DND-41 (cell line): ENCODE measurements at regions not wholly inside any gene's neighbourhood (a gene's known extent, or its start where the extent isn't known, plus 50 kb on each side); places are given as distances from the start of the nearest gene placed in this dataset.

ENCODE experiments used
- ATAC-seq: fragments of 200-7000 bp; cut with Tn5 transposase; 3 replicates; pipeline ENCODE4 v1.9.1; 2021; ENCODE audit warnings: low read depth; ENCODE audit not compliant: insufficient read depth
- DNase-seq: peaks from one replicate; pipeline ENCODE4 v3.0.0-alpha.2; 2020
- H2AFZ ChIP-seq: 2 replicates; pipeline ENCODE4 v1.6.0; 2012; ENCODE audit warnings: low read depth, low read length
- H3K27ac ChIP-seq: 2 replicates; pipeline ENCODE4 v1.5.1; 2012; ENCODE audit warnings: low read length, inconsistent platforms
- H3K27me3 ChIP-seq: fragments of 200-600 bp; sonication (generic); 2 replicates; pipeline ENCODE4 v1.6.0; 2012; ENCODE audit warnings: low read length, mild to moderate bottlenecking, inconsistent platforms; ENCODE audit not compliant: insufficient read depth, poor library complexity
- H3K36me3 ChIP-seq: 2 replicates; pipeline ENCODE4 v1.5.1; 2012; ENCODE audit warnings: low read length, inconsistent platforms; ENCODE audit not compliant: insufficient read depth
- H3K4me1 ChIP-seq: 2 replicates; pipeline ENCODE4 v1.5.1; 2012; ENCODE audit warnings: mild to moderate bottlenecking, low read length; ENCODE audit not compliant: insufficient read depth
- H3K4me2 ChIP-seq: 2 replicates; pipeline ENCODE4 v1.6.0; 2012; ENCODE audit warnings: mild to moderate bottlenecking, moderate library complexity, low read length, inconsistent platforms; ENCODE audit not compliant: insufficient read depth
- H3K4me3 ChIP-seq, 2 experiments: fragments of 200-600 bp in 1 of 2; shearing (Covaris generic) in 1 of 2; 2 replicates each; pipeline ENCODE4 v1.5.1; 2012 to 2016; ENCODE audit warnings: inconsistent platforms in 2 of 2, low read length in 2 of 2, mild to moderate bottlenecking in 2 of 2, low read depth in 1 of 2, moderate library complexity in 1 of 2
- H3K79me2 ChIP-seq: 2 replicates; pipeline ENCODE4 v1.6.0; 2012; ENCODE audit warnings: low read length, inconsistent platforms; ENCODE audit not compliant: insufficient read depth
- H3K9ac ChIP-seq: 2 replicates; pipeline ENCODE4 v1.6.0; 2012; ENCODE audit warnings: low read depth, mild to moderate bottlenecking, inconsistent platforms, low read length, moderate library complexity
- H3K9me3 ChIP-seq: 2 replicates; pipeline ENCODE4 v1.5.1; 2012; ENCODE audit warnings: low read length, moderate library complexity, mild to moderate bottlenecking, inconsistent platforms; ENCODE audit not compliant: insufficient read depth, severe bottlenecking
- H4K20me1 ChIP-seq: 2 replicates; pipeline ENCODE4 v1.6.0; 2012; ENCODE audit warnings: low read length; ENCODE audit not compliant: insufficient read depth
- CTCF ChIP-seq: IDR thresholded peaks from 2 replicates; pipeline ENCODE4 v1.5.1; 2012; ENCODE audit warnings: borderline replicate concordance, low read length, moderate library complexity, mild to moderate bottlenecking; ENCODE audit not compliant: poor library complexity, severe bottlenecking; ENCODE audit errors: extremely low read depth
- EZH2 ChIP-seq: IDR thresholded peaks from 3 replicates; pipeline ENCODE4 v1.6.1; 2012; ENCODE audit warnings: borderline replicate concordance, low read depth, mild to moderate bottlenecking, moderate library complexity, low read length, inconsistent platforms; ENCODE audit not compliant: severe bottlenecking

DNA sequence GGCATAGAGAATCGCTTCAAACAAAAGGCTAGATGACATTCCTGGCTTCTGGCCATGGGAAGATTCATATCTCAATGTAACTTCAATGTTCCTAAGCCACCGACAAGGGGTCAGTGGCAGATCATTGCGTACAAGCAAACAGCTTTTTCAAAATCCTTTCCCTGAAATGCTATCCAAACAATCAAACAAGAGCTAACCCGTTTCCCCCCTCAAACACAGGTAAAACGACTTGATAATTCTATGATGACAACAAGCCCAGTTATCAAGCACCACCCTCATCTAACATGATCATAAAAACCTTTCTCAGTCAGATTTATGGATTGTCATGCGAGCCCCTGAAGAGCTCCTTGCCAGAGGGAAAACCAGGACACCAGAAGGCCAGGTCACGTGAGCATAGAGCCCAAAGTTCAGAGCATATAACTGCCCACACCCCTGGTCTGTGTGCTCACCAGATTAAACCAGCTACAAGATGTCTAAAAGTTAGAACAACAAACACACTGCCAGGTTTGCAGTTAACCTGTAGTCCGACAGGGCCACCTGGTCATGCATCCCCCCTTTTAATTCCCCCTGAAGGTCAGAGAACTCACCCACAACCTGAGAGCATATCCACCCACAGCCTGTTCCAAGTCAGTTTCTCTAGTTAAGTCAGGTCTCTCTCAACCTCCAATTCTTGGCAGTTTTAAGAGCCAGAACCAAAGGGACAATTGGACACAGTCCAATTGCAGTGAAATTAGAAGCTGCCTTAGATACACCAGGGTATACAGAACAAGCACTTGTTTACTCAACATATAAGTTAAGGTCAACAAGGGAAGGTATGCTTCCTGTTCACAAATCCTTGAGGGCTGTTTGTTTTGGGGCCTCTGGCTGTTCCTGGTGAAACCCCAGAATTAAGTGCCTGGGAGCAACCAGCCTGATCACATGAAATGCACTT lies 248.1 kb upstream of the PPARGC1A start:
- no peak overlapping the region for H3K9ac ChIP-seq
- no peaks in the 10 kb centered on the region for H3K79me2 ChIP-seq
- H3K9me3 ChIP-seq: no peaks in the 10 kb centered on the region
- H3K27ac ChIP-seq: no peak overlapping the region
- no peak overlapping the region for H2AFZ ChIP-seq
- H3K4me1 ChIP-seq: no peaks in the 10 kb centered on the region
- H3K36me3 ChIP-seq: no peaks in the 10 kb centered on the region
- DNase-seq: no peak
- no peak overlapping the region for H3K4me3 ChIP-seq
- no peak for ATAC-seq
- no peak for TF ChIP-seq EZH2
- TF ChIP-seq CTCF: no peak
- no peaks in the 10 kb centered on the region for H3K27me3 ChIP-seq
- H3K4me2 ChIP-seq: no peak overlapping the region
- H4K20me1 ChIP-seq: no peaks in the 10 kb centered on the region

GRCh38 chr4:24131954-24132673 lies 242.3 kb upstream of the PPARGC1A start:
- TF ChIP-seq CTCF: no peak
- TF ChIP-seq EZH2: no peak
- ATAC-seq (no peak), DNase-seq (no peak)
- Histone ChIP-seq H3K36me3 (no peaks in the 10 kb centered on the region), H3K4me3 (no peak overlapping the region), H3K4me1 (no peaks in the 10 kb centered on the region), H3K9ac (no peak overlapping the region), H3K27me3 (no peaks in the 10 kb centered on the region), H3K27ac (no peak overlapping the region), H3K79me2 (no peaks in the 10 kb centered on the region), H3K4me2 (no peak overlapping the region), H2AFZ (no peak overlapping the region), H3K9me3 (no peaks in the 10 kb centered on the region), H4K20me1 (no peaks in the 10 kb centered on the region)

DNA sequence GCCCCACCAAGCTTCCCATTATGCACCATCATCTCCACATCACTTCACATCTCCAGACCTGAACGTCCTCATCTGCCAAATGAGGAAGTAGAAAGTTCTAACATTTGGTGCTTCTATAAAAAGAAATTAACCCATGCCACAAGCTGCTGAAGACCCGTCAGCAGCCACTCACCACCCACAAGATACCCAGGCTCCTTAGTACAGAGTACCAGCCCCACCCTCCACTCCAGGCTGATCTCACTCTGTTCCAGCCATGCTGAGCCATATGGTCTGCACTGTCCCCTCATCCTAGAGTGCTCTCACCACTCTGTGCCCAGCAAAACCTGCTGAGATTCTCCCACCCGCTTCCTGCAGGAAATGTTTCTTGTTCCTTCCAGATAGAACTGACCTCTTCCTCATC lies 240.8 kb upstream of the PPARGC1A start:
- H3K4me3 ChIP-seq: no peak overlapping the region
- H3K36me3 ChIP-seq: no peaks in the 10 kb centered on the region
- H3K4me2 ChIP-seq: no peak overlapping the region
- no peaks in the 10 kb centered on the region for H3K9me3 ChIP-seq
- ATAC-seq (no peak), DNase-seq (no peak)
- H3K9ac ChIP-seq: no peak overlapping the region
- TF ChIP-seq CTCF (no peak), EZH2 (no peak)
- H3K27me3 ChIP-seq: no peaks in the 10 kb centered on the region
- no peaks in the 10 kb centered on the region for H3K79me2 ChIP-seq
- H3K27ac ChIP-seq: no peak overlapping the region
- H2AFZ ChIP-seq: no peak overlapping the region
- no peaks in the 10 kb centered on the region for H3K4me1 ChIP-seq
- H4K20me1 ChIP-seq: no peaks in the 10 kb centered on the region
